K562 (cell line): ENCODE measurements at regions not wholly inside any gene's neighbourhood (a gene's known extent, or its start where the extent isn't known, plus 50 kb on each side); places are given as distances from the start of the nearest gene placed in this dataset.

Experiments
- ATAC-seq: fragments of 200-7000 bp; cut with Tn5 transposase; 3 replicates; pipeline ENCODE4 v1.9.1; 2020; ENCODE audit warnings: moderate library complexity
- BruUV-seq: library from RNA; stranded (reverse); fragments of 400-500 nt; replicated peaks from 2 replicates; lab custom pipeline; 2021; lab: Mats Ljungman, UMichigan
- CTCF ChIA-PET: fragments of 300-600 bp; formaldehyde crosslinking; extraction: SDS; loops from one replicate; lab custom pipeline; 2021; ENCODE audit warnings: low intra/inter-chr PET ratio; lab: Yijun Ruan, JAX
- POLR2A ChIA-PET: fragments of 300-600, 350-650 bp; sonication (Branson Sonifier 250); formaldehyde crosslinking; extraction: SDS; loops from one replicate; lab custom pipeline; 2021; ENCODE audit warnings: antibody characterized with exemption, inconsistent platforms; lab: Yijun Ruan, JAX
- DNase-seq, 4 experiments: peaks; one replicate each; pipeline versions ENCODE4 v3.0.0 to v3.0.0-alpha.2; 2011 to 2018; ENCODE audit warnings: low spot score in 3 of 4, mixed read lengths in 3 of 4; ENCODE audit errors: extremely low read depth in 1 of 4
- FAIRE-seq: peaks from 2 replicates; lab custom pipeline; 2011; peaks lifted over from hg19 to GRCh38; lab: Jason Lieb, UNC
- H2AFZ ChIP-seq: 2 replicates; pipeline ENCODE4 v1.6.0; 2011; ENCODE audit warnings: low read depth, low read length, control low read depth, inconsistent platforms
- H3K27ac ChIP-seq: fragments of 200-600 bp; 3 replicates; pipeline ENCODE4 v1.8.0; 2011; ENCODE audit warnings: low read depth, mild to moderate bottlenecking, control low read depth, inconsistent platforms, low read length, moderate library complexity, mixed read lengths; ENCODE audit errors: extremely low read depth
- H3K27me3 ChIP-seq, 2 experiments: fragments of 300-600 bp in 1 of 2; 2 replicates in 1 of 2; 3 replicates in 1 of 2; pipeline versions ENCODE4 v1.6.0 to v1.8.0; 2011; ENCODE audit warnings: inconsistent platforms in 2 of 2, low read length in 2 of 2, mild to moderate bottlenecking in 1 of 2, mixed read lengths in 1 of 2, moderate library complexity in 1 of 2; ENCODE audit not compliant: control insufficient read depth in 2 of 2, insufficient read depth in 2 of 2
- H3K36me3 ChIP-seq: fragments of 300-600 bp; 3 replicates; pipeline ENCODE4 v1.8.0; 2011; ENCODE audit warnings: mild to moderate bottlenecking, low read length, inconsistent platforms; ENCODE audit not compliant: control insufficient read depth, insufficient read depth
- H3K4me1 ChIP-seq, 2 experiments: fragments of 200-600 bp in 1 of 2; replicated peaks in 1 of 2; 2 replicates in 1 of 2; 3 replicates in 1 of 2; pipeline versions ENCODE4 v1.5.1 to v1.8.0; 2011; ENCODE audit warnings: inconsistent platforms in 2 of 2, low read length in 2 of 2, mild to moderate bottlenecking in 1 of 2, mixed read lengths in 1 of 2, moderate library complexity in 1 of 2; ENCODE audit not compliant: control insufficient read depth in 2 of 2, insufficient read depth in 2 of 2
- H3K4me2 ChIP-seq: 2 replicates; pipeline ENCODE4 v1.6.1; 2011; ENCODE audit warnings: low read length, control low read depth, inconsistent platforms, mixed read lengths; ENCODE audit not compliant: insufficient read depth
- H3K4me3 ChIP-seq: fragments of 200-600 bp; sonication (generic), shearing (Covaris generic); 2 replicates; pipeline ENCODE4 v1.5.1; 2016; ENCODE audit warnings: control low read depth, inconsistent platforms
- H3K79me2 ChIP-seq: fragments of 200-600 bp; 3 replicates; pipeline ENCODE4 v1.8.0; 2011; ENCODE audit warnings: low read length, inconsistent platforms; ENCODE audit not compliant: control insufficient read depth, insufficient read depth
- H3K9ac ChIP-seq, 2 experiments: 2 replicates each; pipeline versions ENCODE4 v1.6.0 to v1.6.1; 2011; ENCODE audit warnings: low read depth in 2 of 2, low read length in 2 of 2, control low read depth in 1 of 2, inconsistent platforms in 1 of 2, mild to moderate bottlenecking in 1 of 2, mixed read lengths in 1 of 2; ENCODE audit not compliant: insufficient read depth in 1 of 2
- H3K9me1 ChIP-seq: one replicate; pipeline ENCODE4 v1.6.0; 2011; ENCODE audit warnings: inconsistent platforms, mild to moderate bottlenecking, low read length, moderate library complexity; ENCODE audit not compliant: control insufficient read depth, insufficient read depth
- H3K9me3 ChIP-seq: replicated peaks from 2 replicates; pipeline ENCODE4 v1.5.1; 2011; ENCODE audit warnings: low read depth, low read length, inconsistent platforms; ENCODE audit not compliant: control insufficient read depth, insufficient read depth
- H4K20me1 ChIP-seq: replicated peaks from 2 replicates; pipeline ENCODE4 v1.6.1; 2011; ENCODE audit warnings: low read length, inconsistent platforms, mixed read lengths; ENCODE audit not compliant: control insufficient read depth, insufficient read depth
- WGBS: fragments of 100-300 bp; shearing (Covaris generic); methylation state at CpG from one replicate; pipeline ENCODE4 v1.1.6; 2016; ENCODE audit warnings: low coverage, mixed read lengths; ENCODE audit not compliant: insufficient coverage; ENCODE audit errors: missing lambda C conversion rate; 5-methylcytosine and 5-hydroxymethylcytosine counted together
- in situ Hi-C: fragments of 300-500 bp; cut with MboI; formaldehyde crosslinking; loops from 4 replicates; pipeline ENCODE4 v1.15.0; 2018; ENCODE audit warnings: inconsistent platforms, mixed read lengths
- intact Hi-C: fragments of 100-400 bp; cut with micrococcal nuclease; formaldehyde crosslinking; loops from 2 replicates; pipeline ENCODE4 v1.14.2; 2022
- TF ChIP-seq, protein P1 (sequence below): sonication (generic); formaldehyde crosslinking; IDR thresholded peaks from 2 replicates; pipeline ENCODE4 v1.8.1; 2023; ENCODE audit warnings: mild to moderate bottlenecking, missing genetic modification reagents

DNA sequence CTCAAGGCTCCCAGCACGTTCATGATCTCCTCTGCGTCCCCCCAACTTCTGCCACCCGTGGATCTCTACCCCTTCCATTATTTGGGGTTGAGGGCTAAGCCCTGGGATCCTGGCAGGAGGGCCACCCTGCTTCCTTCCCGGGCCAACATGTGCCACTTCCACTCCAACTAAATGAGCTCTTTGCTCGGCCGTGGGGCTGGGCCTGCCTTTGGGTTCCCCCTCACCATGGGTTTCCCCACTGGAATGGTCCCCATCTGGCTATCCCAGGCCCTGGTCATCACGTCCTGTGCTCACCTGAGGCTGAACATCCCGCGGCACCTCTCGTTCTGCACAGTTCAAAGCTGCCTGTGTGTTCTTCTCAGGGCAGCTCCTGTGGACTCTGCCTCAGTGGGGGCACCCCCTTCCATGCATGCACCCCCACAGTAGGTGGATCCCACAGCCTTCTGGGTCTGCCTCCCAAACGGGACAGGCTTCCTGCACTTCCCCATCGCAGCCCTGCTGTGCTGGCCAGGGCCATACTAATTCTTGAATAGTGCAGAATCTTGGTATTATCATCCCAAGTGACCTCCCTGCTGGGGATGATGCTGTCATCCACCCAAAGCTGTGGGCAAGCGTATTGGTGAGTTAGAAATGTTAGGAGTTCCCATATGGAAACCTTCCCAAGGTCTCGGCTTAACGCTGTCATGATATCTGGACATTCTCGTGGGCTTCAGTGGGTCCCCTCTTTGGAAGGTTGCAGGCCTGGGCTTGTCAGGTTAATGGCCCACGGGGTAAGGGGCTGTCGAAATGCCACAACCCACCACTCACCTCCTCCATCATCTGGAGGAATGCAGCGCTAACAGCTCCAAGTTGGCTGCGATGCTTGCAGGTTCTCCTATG is 150.5 kb upstream of the TWIST2 start:
- TF ChIP-seq, protein P1, sequence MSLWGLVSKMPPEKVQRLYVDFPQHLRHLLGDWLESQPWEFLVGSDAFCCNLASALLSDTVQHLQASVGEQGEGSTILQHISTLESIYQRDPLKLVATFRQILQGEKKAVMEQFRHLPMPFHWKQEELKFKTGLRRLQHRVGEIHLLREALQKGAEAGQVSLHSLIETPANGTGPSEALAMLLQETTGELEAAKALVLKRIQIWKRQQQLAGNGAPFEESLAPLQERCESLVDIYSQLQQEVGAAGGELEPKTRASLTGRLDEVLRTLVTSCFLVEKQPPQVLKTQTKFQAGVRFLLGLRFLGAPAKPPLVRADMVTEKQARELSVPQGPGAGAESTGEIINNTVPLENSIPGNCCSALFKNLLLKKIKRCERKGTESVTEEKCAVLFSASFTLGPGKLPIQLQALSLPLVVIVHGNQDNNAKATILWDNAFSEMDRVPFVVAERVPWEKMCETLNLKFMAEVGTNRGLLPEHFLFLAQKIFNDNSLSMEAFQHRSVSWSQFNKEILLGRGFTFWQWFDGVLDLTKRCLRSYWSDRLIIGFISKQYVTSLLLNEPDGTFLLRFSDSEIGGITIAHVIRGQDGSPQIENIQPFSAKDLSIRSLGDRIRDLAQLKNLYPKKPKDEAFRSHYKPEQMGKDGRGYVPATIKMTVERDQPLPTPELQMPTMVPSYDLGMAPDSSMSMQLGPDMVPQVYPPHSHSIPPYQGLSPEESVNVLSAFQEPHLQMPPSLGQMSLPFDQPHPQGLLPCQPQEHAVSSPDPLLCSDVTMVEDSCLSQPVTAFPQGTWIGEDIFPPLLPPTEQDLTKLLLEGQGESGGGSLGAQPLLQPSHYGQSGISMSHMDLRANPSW (CRISPR knock-in tag), result no peak
- TF ChIP-seq, all 486 proteins: peak for 0
- FAIRE-seq, result no peak
- Histone ChIP-seq H3K4me2 (no peak overlapping the region), H3K36me3 (no peaks in the 10 kb centered on the region), H4K20me1 (no peaks in the 10 kb centered on the region; the same call in 1 of the 2 replicates), H3K27ac (no peak overlapping the region), H3K9ac (no peak overlapping the region), H3K79me2 (no peaks in the 10 kb centered on the region), H3K9me1 (no peaks in the 10 kb centered on the region), H3K9me3 (no peaks in the 10 kb centered on the region), H2AFZ (no peak overlapping the region), H3K4me1 (no peaks in the 10 kb centered on the region), H3K4me3 (no peak overlapping the region), H3K27me3 (peaks cover 0 to 36% of the 10 kb centered on the region in 2 experiments; a peak in 3 of 5 replicates)
- ChIA-PET CTCF (no interaction called here), POLR2A (interaction anchor here (0.6 kb wide), 1 partner anchor 1292 kb away, joined by 3 read pairs; no protein-coding TSS in a partner anchor)
- ATAC-seq, result no peak
- intact Hi-C loops, result no loop called here
- in situ Hi-C loops, result no loop called here
- no TSS peak for BruUV-seq
- 2% methylated on average over 18 of the region's 20 CpGs for WGBS
- DNase-seq, result no peak
